Left ventricle myocardium inferior (tissue), 1 donor: ENCODE measurements at regions not wholly inside any gene's neighbourhood (a gene's known extent, or its start where the extent isn't known, plus 50 kb on each side); places are given as distances from the start of the nearest gene placed in this dataset.

ENCODE experiments used
- DNase-seq: peaks from one replicate; pipeline ENCODE4 v3.0.0-alpha.2; 2020
- H3K27ac ChIP-seq: fragments of 200-600 bp; replicated peaks from 2 replicates; pipeline ENCODE4 v1.8.0; 2021
- H3K27me3 ChIP-seq: fragments of 200-600 bp; 2 replicates; pipeline ENCODE4 v1.8.0; 2021; ENCODE audit warnings: low read depth
- H3K36me3 ChIP-seq: fragments of 200-600 bp; 2 replicates; pipeline ENCODE4 v1.8.0; 2021
- H3K4me1 ChIP-seq: fragments of 200-600 bp; 2 replicates; pipeline ENCODE4 v1.8.0; 2021
- H3K4me3 ChIP-seq: fragments of 200-600 bp; 2 replicates; pipeline ENCODE4 v1.8.0; 2021; ENCODE audit warnings: mild to moderate bottlenecking, moderate library complexity
- H3K9me3 ChIP-seq: fragments of 200-600 bp; replicated peaks from 2 replicates; pipeline ENCODE4 v1.8.0; 2021
- CTCF ChIP-seq: fragments of 200-600 bp; IDR thresholded peaks from 2 replicates; pipeline ENCODE4 v1.8.0; 2021; ENCODE audit warnings: antibody characterized with exemption, mild to moderate bottlenecking, borderline replicate concordance
- intact Hi-C: fragments of 100-400 bp; cut with micrococcal nuclease; formaldehyde crosslinking; loops from one replicate; pipeline ENCODE4 v1.11.0; 2022
- donor health status: DM: no; HTN: yes; CAD: no; lungs with severe emphysema.

GRCh38 chr14:21724090-21724973 lies 50.7 kb upstream of the OR4E1 start:
- TF ChIP-seq CTCF = no peak
- Histone ChIP-seq H3K9me3 (no peaks in the 10 kb centered on the region), H3K27ac (no peak overlapping the region), H3K36me3 (no peaks in the 10 kb centered on the region), H3K27me3 (peaks cover 42% of the 10 kb centered on the region), H3K4me1 (no peaks in the 10 kb centered on the region), H3K4me3 (no peak overlapping the region)
- DNase-seq = no peak
- intact Hi-C loops = no loop called here

GRCh38 chr14:21723431-21724045 lies 49.9 kb upstream of the OR4E1 start:
- Histone ChIP-seq H3K9me3 (no peaks in the 10 kb centered on the region), H3K4me1 (no peaks in the 10 kb centered on the region), H3K4me3 (no peak overlapping the region), H3K27me3 (peaks cover 39% of the 10 kb centered on the region), H3K36me3 (no peaks in the 10 kb centered on the region), H3K27ac (no peak overlapping the region)
- TF ChIP-seq CTCF = no peak
- intact Hi-C loops = no loop called here
- no peak for DNase-seq
